Keratinocyte (primary cell): ENCODE measurements at regions not wholly inside any gene's neighbourhood (a gene's known extent, or its start where the extent isn't known, plus 50 kb on each side); places are given as distances from the start of the nearest gene placed in this dataset.

Experiments
- EZH2 ChIP-seq: IDR thresholded peaks from one replicate; pipeline ENCODE4 v1.6.1; 2012; ENCODE audit warnings: inconsistent platforms, mild to moderate bottlenecking, low read length, moderate library complexity
- TF ChIP-seq, protein P1 (sequence below), 3 experiments: IDR thresholded peaks in 1 of 3; conservative IDR thresholded peaks in 1 of 3; optimal IDR thresholded peaks in 1 of 3; 2 replicates in 2 of 3; 3 replicates in 1 of 3; pipeline versions ENCODE3 to v1.5.1; 2011; ENCODE audit warnings: low read length in 3 of 3, mild to moderate bottlenecking in 3 of 3, moderate library complexity in 2 of 3, control low read depth in 1 of 3, inconsistent platforms in 1 of 3; ENCODE audit not compliant: insufficient read depth in 2 of 3; ENCODE audit errors: extremely low read depth in 1 of 3

DNA sequence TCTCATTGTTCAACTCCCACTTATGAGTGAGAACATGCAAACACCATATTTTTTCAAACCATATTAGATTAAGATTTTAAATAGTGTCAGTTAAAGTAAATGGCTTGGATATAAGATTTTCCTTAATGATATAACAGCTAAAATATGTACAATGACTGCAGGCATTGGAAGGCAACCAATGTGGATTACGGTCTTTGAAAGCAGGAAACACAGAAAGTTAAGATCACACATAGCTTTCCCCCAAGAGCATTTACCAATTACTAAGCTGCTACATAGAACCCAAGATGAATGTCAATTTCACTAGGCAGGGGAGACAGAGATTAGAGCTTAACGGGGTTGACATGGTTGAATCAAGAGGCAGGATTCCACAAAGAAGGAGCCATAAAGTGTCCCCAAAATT lies 173.2 kb upstream of the TRPC4 start:
- TF ChIP-seq, protein P1, sequence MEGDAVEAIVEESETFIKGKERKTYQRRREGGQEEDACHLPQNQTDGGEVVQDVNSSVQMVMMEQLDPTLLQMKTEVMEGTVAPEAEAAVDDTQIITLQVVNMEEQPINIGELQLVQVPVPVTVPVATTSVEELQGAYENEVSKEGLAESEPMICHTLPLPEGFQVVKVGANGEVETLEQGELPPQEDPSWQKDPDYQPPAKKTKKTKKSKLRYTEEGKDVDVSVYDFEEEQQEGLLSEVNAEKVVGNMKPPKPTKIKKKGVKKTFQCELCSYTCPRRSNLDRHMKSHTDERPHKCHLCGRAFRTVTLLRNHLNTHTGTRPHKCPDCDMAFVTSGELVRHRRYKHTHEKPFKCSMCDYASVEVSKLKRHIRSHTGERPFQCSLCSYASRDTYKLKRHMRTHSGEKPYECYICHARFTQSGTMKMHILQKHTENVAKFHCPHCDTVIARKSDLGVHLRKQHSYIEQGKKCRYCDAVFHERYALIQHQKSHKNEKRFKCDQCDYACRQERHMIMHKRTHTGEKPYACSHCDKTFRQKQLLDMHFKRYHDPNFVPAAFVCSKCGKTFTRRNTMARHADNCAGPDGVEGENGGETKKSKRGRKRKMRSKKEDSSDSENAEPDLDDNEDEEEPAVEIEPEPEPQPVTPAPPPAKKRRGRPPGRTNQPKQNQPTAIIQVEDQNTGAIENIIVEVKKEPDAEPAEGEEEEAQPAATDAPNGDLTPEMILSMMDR (optimal IDR thresholded peaks at IDR 0.05 in 1 of 3, IDR thresholded peaks at IDR 0.05 in 1 of 3, conservative IDR thresholded peaks at IDR 0.05 in 1 of 3; ENCODE audit: extremely low read depth in 1 of 3, insufficient read depth in 2 of 3, low read length in 3 of 3) = no peak
- TF ChIP-seq EZH2 = no peak
